ENCODE measurements at regions not wholly inside any gene's neighbourhood (a gene's known extent, or its start where the extent isn't known, plus 50 kb on each side); places are given as distances from the start of the nearest gene placed in this dataset.
"Not testable (repeated sequence)": the region's sequence is repeated elsewhere in the genome, so short reads cannot be mapped to it uniquely, and the experiment has no call there.

DNA sequence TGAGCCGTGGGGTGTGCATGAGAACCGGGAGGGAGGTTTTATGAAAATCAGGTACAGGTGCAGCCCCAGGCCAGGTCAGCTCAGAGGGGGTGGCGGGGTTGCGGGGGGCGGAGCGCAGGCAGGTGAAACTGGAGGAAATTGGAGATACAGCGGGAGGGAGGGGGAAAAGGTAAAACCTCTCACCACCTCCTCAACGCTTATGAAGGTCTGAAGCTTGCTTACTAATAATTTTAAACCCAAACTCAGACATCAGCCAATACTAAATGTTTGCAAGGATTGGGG is 101.2 kb upstream of the GRK3 start:
- TF ChIP-seq SIN3A (IDR thresholded peaks at IDR 0.05; ENCODE audit: borderline replicate concordance, low read depth, low read length); RAD21 (CRISPR knock-in tag; IDR thresholded peaks at IDR 0.05); ZNF557 (CRISPR knock-in tag; IDR thresholded peaks at IDR 0.05); ZSCAN12 (CRISPR knock-in tag; IDR thresholded peaks at IDR 0.05); DPF2 (CRISPR knock-in tag; IDR thresholded peaks at IDR 0.05; ENCODE audit: borderline replicate concordance, low read depth); SNAI1 (CRISPR knock-in tag; IDR thresholded peaks at IDR 0.05; ENCODE audit: borderline replicate concordance); ZNF790 (CRISPR knock-in tag; IDR thresholded peaks at IDR 0.05; ENCODE audit: borderline replicate concordance); FLYWCH1 (CRISPR knock-in tag; IDR thresholded peaks at IDR 0.05); HNRNPK (IDR thresholded peaks at IDR 0.05; ENCODE audit: low read depth, low read length, poor library complexity, severe bottlenecking); ZNF431 (CRISPR knock-in tag; IDR thresholded peaks at IDR 0.05; ENCODE audit: borderline replicate concordance, low read depth): not testable (repeated sequence)
- TF ChIP-seq, protein P1, sequence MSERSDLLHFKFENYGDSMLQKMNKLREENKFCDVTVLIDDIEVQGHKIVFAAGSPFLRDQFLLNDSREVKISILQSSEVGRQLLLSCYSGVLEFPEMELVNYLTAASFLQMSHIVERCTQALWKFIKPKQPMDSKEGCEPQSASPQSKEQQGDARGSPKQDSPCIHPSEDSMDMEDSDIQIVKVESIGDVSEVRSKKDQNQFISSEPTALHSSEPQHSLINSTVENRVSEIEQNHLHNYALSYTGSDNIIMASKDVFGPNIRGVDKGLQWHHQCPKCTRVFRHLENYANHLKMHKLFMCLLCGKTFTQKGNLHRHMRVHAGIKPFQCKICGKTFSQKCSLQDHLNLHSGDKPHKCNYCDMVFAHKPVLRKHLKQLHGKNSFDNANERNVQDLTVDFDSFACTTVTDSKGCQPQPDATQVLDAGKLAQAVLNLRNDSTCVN (CRISPR knock-in tag; IDR thresholded peaks at IDR 0.05; ENCODE audit: borderline replicate concordance) = not testable (repeated sequence)

All from HepG2 (cell line).